Small intestine (tissue), 7 donors: ENCODE measurements at regions not wholly inside any gene's neighbourhood (a gene's known extent, or its start where the extent isn't known, plus 50 kb on each side); places are given as distances from the start of the nearest gene placed in this dataset.

Source experiments
- DNase-seq, 2 donors: peaks; one replicate each; pipeline versions ENCODE4 v3.0.0 to v3.0.0-alpha.2; 2013
- FAIRE-seq: peaks from 2 replicates; lab custom pipeline; 2012; peaks lifted over from hg19 to GRCh38; lab: Jason Lieb, UNC
- H3K27ac ChIP-seq, 3 donors: one replicate each; pipeline ENCODE4 v1.5.1; 2013; ENCODE audit warnings: low read length in 2 of 3, mild to moderate bottlenecking in 2 of 3, control low read depth in 1 of 3, inconsistent platforms in 1 of 3, low read depth in 1 of 3, moderate library complexity in 1 of 3
- H3K27me3 ChIP-seq, 3 donors: one replicate each; pipeline ENCODE4 v1.6.1; 2013; ENCODE audit warnings: low read length in 3 of 3, inconsistent platforms in 1 of 3; ENCODE audit not compliant: control insufficient read depth in 3 of 3, insufficient read depth in 3 of 3
- H3K36me3 ChIP-seq, 3 donors: one replicate each; pipeline ENCODE4 v1.6.1; 2013; ENCODE audit warnings: low read length in 3 of 3, inconsistent platforms in 1 of 3, low read depth in 1 of 3, mild to moderate bottlenecking in 1 of 3, moderate library complexity in 1 of 3; ENCODE audit not compliant: control insufficient read depth in 3 of 3, insufficient read depth in 2 of 3
- H3K4me1 ChIP-seq, 3 donors: one replicate each; pipeline ENCODE4 v1.6.1; 2013; ENCODE audit warnings: low read length in 2 of 3, inconsistent platforms in 1 of 3, low read depth in 1 of 3, mild to moderate bottlenecking in 1 of 3, moderate library complexity in 1 of 3; ENCODE audit not compliant: control insufficient read depth in 3 of 3, insufficient read depth in 2 of 3
- H3K4me3 ChIP-seq, 3 donors: one replicate each; pipeline ENCODE4 v1.5.1; 2013; ENCODE audit warnings: low read length in 3 of 3, control low read depth in 1 of 3, inconsistent platforms in 1 of 3, low read depth in 1 of 3, mild to moderate bottlenecking in 1 of 3, moderate library complexity in 1 of 3
- H3K9me3 ChIP-seq, 2 donors: one replicate each; pipeline ENCODE4 v1.6.1; 2013; ENCODE audit warnings: low read depth in 1 of 2, low read length in 1 of 2; ENCODE audit not compliant: control insufficient read depth in 2 of 2, insufficient read depth in 1 of 2
- WGBS, 3 donors: extraction: QIAGEN DNeasy Blood & Tissue Kit; methylation state at CpG; one replicate each; pipeline ENCODE4 v1.1.7; 2013; 5-methylcytosine and 5-hydroxymethylcytosine counted together
- donor health status: healthy with polysubstance abuse.
- donor health status: control.
- donor health status: control.
- donor health status: Bipolar disorder and iron deficiency.
- donor health status: healthy.

DNA sequence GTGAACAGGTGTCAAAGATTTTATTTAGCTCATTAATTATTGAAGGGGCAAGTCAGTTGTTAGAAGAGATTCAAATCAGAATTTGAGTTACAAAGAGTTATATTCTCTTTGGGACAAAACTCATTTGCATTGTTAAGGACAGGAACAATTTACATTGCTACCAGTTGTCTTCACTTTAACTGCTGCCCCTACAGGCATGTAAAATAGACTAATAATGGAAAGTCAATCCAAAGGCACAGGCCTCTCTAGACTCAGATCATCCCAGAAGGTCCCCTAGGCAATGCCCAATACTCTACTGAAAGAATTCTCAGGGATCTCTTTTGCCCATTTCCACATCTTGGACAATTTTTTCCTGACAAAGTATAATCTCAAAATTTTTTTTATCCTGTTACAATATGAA is 95.7 kb downstream of the SCP2D1 start:
- no peak for DNase-seq
- no peak for FAIRE-seq
- Histone ChIP-seq H3K4me3 (no peak overlapping the region), H3K36me3 (no peaks in the 10 kb centered on the region), H3K27ac (no peak overlapping the region), H3K4me1 (no peaks in the 10 kb centered on the region), H3K9me3 (no peaks in the 10 kb centered on the region), H3K27me3 (no peaks in the 10 kb centered on the region)

DNA sequence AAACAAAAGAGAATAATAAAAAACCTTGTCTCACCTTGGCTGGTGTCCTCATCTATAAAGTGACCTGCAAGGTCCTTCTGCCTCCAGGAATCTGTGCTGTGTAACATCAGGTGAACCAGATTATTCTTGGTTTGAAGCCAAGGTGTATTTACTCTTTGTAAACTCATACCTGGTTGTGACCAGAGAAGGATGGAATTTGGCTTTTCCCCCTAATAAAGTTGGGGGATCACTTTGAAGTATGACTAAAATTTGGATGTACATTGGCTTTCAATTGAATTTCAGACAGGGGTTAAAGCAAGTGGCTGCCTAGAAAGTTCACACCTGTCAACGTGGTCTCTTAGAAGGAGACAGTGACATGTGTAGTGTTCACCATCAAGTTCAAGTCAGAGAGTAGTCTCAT is 100.1 kb downstream of the SCP2D1 start:
- Histone ChIP-seq H3K27ac (no peak overlapping the region), H3K36me3 (no peaks in the 10 kb centered on the region), H3K27me3 (no peaks in the 10 kb centered on the region), H3K4me3 (no peak overlapping the region), H3K9me3 (no peaks in the 10 kb centered on the region), H3K4me1 (no peaks in the 10 kb centered on the region)
- WGBS, 3 donors, result 69 to 75% (median 75%) methylated on average over 1 of the region's 1 CpG
- no peak for FAIRE-seq
- DNase-seq, result no peak

DNA sequence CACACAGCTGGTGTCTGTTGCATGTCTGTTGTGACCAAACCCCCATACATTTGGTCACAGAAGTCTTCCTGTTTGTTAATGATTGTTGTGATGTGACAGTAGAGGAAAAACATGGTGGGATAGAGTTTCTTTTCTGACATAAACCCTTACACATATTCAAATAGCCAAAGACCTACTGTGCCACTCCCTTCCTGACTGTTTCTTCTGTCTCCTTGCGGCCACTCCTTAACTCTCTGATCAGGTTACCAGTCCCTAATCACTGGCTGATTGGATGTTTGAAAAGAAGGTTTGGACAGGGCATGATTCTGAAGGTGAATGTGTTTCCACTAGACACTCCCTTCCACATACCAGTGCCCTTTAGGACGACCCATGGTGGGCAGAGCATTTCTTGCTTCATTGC is 101.2 kb downstream of the SCP2D1 start:
- H3K9me3 ChIP-seq, result no peaks in the 10 kb centered on the region
- no peak for FAIRE-seq
- WGBS, 3 donors, result 68 to 76% (median 71%) methylated on average over 2 of the region's 2 CpGs
- H3K4me3 ChIP-seq, result no peak overlapping the region
- no peak for DNase-seq
- no peaks in the 10 kb centered on the region for H3K36me3 ChIP-seq
- H3K4me1 ChIP-seq, result no peaks in the 10 kb centered on the region
- H3K27me3 ChIP-seq, result no peaks in the 10 kb centered on the region
- no peak overlapping the region for H3K27ac ChIP-seq

DNA sequence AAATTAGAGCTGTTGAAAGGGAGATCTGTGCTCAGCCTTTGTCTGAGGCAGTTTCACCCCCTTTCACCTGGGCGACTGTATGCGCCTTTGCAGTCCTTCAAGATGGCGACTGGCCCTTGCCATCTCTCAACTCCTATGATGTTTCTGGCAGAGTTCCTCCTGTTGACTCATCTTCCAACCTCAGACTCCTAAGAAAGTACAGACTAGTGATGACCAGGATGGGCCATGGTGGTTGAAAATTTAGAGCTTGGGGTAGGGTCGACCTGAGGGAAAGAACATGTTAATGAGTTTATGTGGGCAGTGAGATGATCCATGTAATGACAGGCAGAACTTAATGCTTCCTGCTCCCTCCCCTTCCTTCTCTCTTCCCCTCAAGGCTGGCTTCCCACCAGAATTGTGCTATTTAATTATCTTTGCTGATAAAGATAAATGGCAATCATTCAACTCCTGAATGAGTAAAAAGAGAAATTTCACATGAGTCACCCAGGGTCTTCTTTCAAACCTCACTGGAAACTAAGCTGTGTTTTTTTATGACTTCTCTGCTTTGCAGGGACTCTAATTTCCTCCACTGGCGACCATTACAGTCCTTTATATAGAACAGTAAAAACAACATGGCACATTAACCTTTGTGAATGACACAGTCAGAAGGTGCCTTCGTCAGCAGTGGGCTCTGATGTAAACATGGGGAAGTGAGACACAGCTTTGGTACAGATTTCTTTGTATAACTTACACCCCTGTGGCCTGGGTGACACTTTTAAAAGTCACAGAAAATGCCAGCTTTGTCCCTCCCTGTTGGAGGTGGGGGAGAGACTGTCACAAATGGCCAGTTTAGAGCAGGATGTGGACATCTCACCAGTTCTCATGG is 103.5 kb downstream of the SCP2D1 start:
- FAIRE-seq, result no peak
- no peak for DNase-seq
- no peak overlapping the region for H3K27ac ChIP-seq

DNA sequence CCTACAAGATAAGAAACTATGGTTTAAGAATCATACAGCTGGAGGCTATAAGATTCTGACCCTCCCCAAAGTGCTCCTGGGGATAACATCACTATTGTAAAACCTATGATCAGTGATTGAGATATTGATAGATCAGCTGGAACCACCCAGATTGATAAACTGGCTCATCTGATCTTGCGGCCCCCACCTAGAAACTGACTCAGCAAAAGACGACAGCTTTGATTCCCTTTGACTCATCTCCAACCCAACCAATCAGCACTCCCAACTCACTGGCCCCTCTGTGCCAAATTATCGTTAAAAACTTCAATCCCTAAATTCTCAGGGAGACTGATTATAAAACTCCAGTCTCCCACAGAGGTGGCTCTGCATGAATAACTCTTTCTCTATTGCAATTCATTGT is 106.4 kb downstream of the SCP2D1 start:
- Histone ChIP-seq H3K36me3 (no peaks in the 10 kb centered on the region), H3K9me3 (no peaks in the 10 kb centered on the region), H3K27ac (no peak overlapping the region), H3K27me3 (no peaks in the 10 kb centered on the region), H3K4me3 (no peak overlapping the region), H3K4me1 (no peaks in the 10 kb centered on the region)
- FAIRE-seq, result no peak
- WGBS, 3 donors, result 76 to 91% (median 87%) methylated on average over 3 of the region's 3 CpGs
- DNase-seq, result no peak

More for the DNA sequence above, 103.5 kb downstream of the SCP2D1 start:
- Histone ChIP-seq H3K9me3 (no peaks in the 10 kb centered on the region), H3K36me3 (no peaks in the 10 kb centered on the region), H3K27me3 (no peaks in the 10 kb centered on the region), H3K4me1 (no peaks in the 10 kb centered on the region), H3K4me3 (no peak overlapping the region)
- WGBS, 3 donors, result 71 to 79% (median 74%) methylated on average over 6 of the region's 6 CpGs

DNA sequence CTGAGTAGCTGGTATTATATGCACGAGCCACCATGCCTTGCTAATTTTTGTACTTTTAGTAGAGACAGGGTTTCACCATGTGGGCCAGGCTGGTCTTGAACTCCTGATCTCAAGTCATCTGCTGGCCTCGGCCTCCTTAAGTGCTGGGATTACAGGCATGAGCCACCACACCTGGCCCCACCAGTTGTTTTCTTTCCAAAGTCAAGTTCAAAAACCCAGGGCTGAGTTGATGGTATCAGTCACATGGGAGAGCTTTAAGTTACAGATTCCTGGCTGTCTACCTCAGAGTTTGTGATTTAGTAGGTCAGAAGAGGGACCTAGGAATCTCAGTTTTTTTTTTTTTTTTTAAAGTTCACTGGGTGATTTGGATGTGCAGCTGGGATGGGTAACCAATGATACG is 107.7 kb downstream of the SCP2D1 start:
- Histone ChIP-seq H3K4me3 (no peak overlapping the region), H3K36me3 (no peaks in the 10 kb centered on the region), H3K4me1 (no peaks in the 10 kb centered on the region), H3K27ac (no peak overlapping the region), H3K9me3 (no peaks in the 10 kb centered on the region), H3K27me3 (no peaks in the 10 kb centered on the region)
- DNase-seq, result no peak
- WGBS, 3 donors, result 75 to 86% (median 82%) methylated on average over 3 of the region's 3 CpGs
- FAIRE-seq, result no peak

DNA sequence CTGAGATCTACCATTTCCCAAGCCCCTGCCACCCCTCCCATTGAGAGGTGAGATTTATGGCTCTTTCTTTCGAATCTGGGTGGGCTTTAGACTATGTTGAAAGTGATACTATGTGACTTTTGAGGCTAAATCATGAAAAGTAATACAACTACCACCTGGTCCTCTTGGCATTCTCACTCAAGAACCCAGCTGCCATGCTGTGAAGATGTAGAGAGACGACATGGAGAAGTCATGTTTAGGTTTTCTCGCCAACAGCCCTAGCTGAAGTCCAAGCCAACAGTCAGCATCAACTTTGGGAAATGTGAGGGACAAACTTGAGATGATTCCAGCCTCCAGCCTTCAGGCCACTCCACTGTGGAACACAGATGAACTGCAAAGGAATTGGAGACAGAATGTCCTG is 108.7 kb downstream of the SCP2D1 start:
- Histone ChIP-seq H3K4me1 (no peaks in the 10 kb centered on the region), H3K27me3 (no peaks in the 10 kb centered on the region), H3K36me3 (no peaks in the 10 kb centered on the region), H3K9me3 (no peaks in the 10 kb centered on the region), H3K4me3 (no peak overlapping the region), H3K27ac (no peak overlapping the region)
- no peak for FAIRE-seq
- DNase-seq, result no peak
- WGBS, 3 donors, result 48 to 66% (median 63%) methylated on average over 3 of the region's 3 CpGs

DNA sequence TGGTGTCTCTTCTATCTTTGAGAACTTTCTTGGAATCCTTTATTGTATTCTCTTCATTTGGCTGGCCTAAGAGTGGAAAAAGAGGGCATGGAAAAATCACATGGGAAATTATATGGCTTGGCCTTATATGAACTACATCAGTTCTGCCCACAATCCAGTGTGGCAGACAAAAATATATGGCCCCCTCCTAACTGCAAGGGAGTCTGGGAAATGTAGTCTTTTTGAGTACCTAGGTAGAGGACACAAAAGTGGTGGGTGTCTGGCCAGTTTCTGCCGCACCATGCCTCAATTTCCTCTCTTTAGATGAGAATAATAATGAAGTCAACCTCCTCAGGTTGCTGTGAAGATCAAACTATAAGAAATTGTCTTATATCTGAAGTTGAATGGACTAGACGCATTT is 109.3 kb downstream of the SCP2D1 start:
- H3K4me1 ChIP-seq, result no peaks in the 10 kb centered on the region
- H3K27me3 ChIP-seq, result no peaks in the 10 kb centered on the region
- H3K9me3 ChIP-seq, result no peaks in the 10 kb centered on the region
- H3K27ac ChIP-seq, result no peak overlapping the region
- WGBS, 3 donors, result 89 to 97% (median 91%) methylated on average over 2 of the region's 2 CpGs
- H3K36me3 ChIP-seq, result no peaks in the 10 kb centered on the region
- DNase-seq (no peak), FAIRE-seq (no peak)
- no peak overlapping the region for H3K4me3 ChIP-seq

DNA sequence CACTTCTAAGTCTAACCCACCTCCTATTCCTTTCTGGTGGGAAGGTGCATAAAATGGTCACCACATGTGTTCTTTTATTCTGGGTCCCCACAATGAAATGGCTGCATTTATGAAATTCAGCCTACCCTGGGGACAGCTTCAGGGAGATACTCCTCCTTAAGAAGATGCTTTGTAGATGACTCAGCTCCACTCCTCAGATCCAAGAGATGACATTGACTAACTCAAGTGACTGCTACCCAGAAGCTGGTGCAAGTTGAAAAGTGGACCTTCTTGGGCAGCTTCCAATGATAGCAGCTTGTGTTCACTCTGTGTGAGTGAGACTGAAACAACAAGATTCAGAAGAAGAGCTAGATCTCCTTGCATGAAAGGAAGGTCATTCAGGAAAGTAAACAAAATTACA is 113.4 kb downstream of the SCP2D1 start:
- Histone ChIP-seq H3K4me3 (no peak overlapping the region), H3K36me3 (no peaks in the 10 kb centered on the region), H3K9me3 (no peaks in the 10 kb centered on the region), H3K27me3 (no peaks in the 10 kb centered on the region), H3K4me1 (no peaks in the 10 kb centered on the region), H3K27ac (no peak overlapping the region)
- DNase-seq (no peak), FAIRE-seq (no peak)
